ENCODE measurements at regions not wholly inside any gene's neighbourhood (a gene's known extent, or its start where the extent isn't known, plus 50 kb on each side); places are given as distances from the start of the nearest gene placed in this dataset.

GRCh38 chr18:46335534-46336101, 231.4 kb downstream of the HAUS1 start:
- peaks cover 36% of the 10 kb centered on the region for H3K27me3 ChIP-seq (ENCODE audit: insufficient read depth, low read length)
- no peak overlapping the region for H2BK120ac ChIP-seq (ENCODE audit: insufficient read depth, low read length, poor library complexity)
- H2AK5ac ChIP-seq (ENCODE audit: low read length): no peak overlapping the region
- WGBS (ENCODE audit: extremely low coverage, insufficient coverage, insufficient read length): no CpG with 5 or more reads among the region's 15 CpGs
- H3K18ac ChIP-seq (ENCODE audit: low read length): no peak overlapping the region
- H4K8ac ChIP-seq (ENCODE audit: low read depth, low read length): no peak overlapping the region
- H3K9me3 ChIP-seq (ENCODE audit: insufficient read depth, low read depth, low read length): peaks cover 5% of the 10 kb centered on the region
- no peak overlapping the region for H3K23ac ChIP-seq (ENCODE audit: low read length)
- H3K4me1 ChIP-seq (ENCODE audit: control insufficient read depth in 1 of 2, insufficient read depth in 2 of 2, low read length in 2 of 2): peaks cover 5 to 14% of the 10 kb centered on the region in 2 experiments
- H3K4me3 ChIP-seq (ENCODE audit: low read depth, low read length): no peak overlapping the region
- no peaks in the 10 kb centered on the region for H3K36me3 ChIP-seq (ENCODE audit: control insufficient read depth in 1 of 2, insufficient read depth in 2 of 2, low read length in 2 of 2)
- no peak for DNase-seq
- H3K4me2 ChIP-seq (ENCODE audit: low read length): peak overlapping the region; percentile 14
- no peak overlapping the region for H2AFZ ChIP-seq (ENCODE audit: insufficient read depth, low read length, poor library complexity)
- no peak overlapping the region for H3K14ac ChIP-seq (ENCODE audit: low read length)
- H3K4ac ChIP-seq (ENCODE audit: low read depth, low read length): no peak overlapping the region
- no peak overlapping the region for H4K12ac ChIP-seq (ENCODE audit: low read depth, low read length)
- no peaks in the 10 kb centered on the region for H3K79me2 ChIP-seq (ENCODE audit: control insufficient read depth, insufficient read depth, low read length, poor library complexity)
- no peak overlapping the region for H2BK12ac ChIP-seq (ENCODE audit: low read length)
- H3K79me1 ChIP-seq (ENCODE audit: low read length): no peaks in the 10 kb centered on the region
- no peak overlapping the region for H2BK5ac ChIP-seq (ENCODE audit: low read depth, low read length, poor library complexity)
- H3K9ac ChIP-seq (ENCODE audit: low read length): no peak overlapping the region
- H4K91ac ChIP-seq (ENCODE audit: low read depth, low read length): no peak overlapping the region
- no peak overlapping the region for H3K27ac ChIP-seq (ENCODE audit: low read depth, low read length)

GRCh38 chr18:46336278-46337111, 232.3 kb downstream of the HAUS1 start:
- no peak for DNase-seq
- Histone ChIP-seq H3K4me1 (ENCODE audit: control insufficient read depth in 1 of 2, insufficient read depth in 2 of 2, low read length in 2 of 2) (peaks cover 5 to 14% of the 10 kb centered on the region in 2 experiments), H3K79me2 (ENCODE audit: control insufficient read depth, insufficient read depth, low read length, poor library complexity) (no peaks in the 10 kb centered on the region), H3K14ac (ENCODE audit: low read length) (no peak overlapping the region), H2AFZ (ENCODE audit: insufficient read depth, low read length, poor library complexity) (no peak overlapping the region), H2BK120ac (ENCODE audit: insufficient read depth, low read length, poor library complexity) (no peak overlapping the region), H3K18ac (ENCODE audit: low read length) (no peak overlapping the region), H2BK5ac (ENCODE audit: low read depth, low read length, poor library complexity) (no peak overlapping the region), H4K12ac (ENCODE audit: low read depth, low read length) (no peak overlapping the region), H3K4ac (ENCODE audit: low read depth, low read length) (no peak overlapping the region), H4K91ac (ENCODE audit: low read depth, low read length) (no peak overlapping the region), H3K27me3 (ENCODE audit: insufficient read depth, low read length) (peaks cover 36% of the 10 kb centered on the region), H3K23ac (ENCODE audit: low read length) (no peak overlapping the region), H3K4me2 (ENCODE audit: low read length) (no peak overlapping the region), H2BK12ac (ENCODE audit: low read length) (no peak overlapping the region), H3K79me1 (ENCODE audit: low read length) (no peaks in the 10 kb centered on the region), H4K8ac (ENCODE audit: low read depth, low read length) (no peak overlapping the region), H3K36me3 (ENCODE audit: control insufficient read depth in 1 of 2, insufficient read depth in 2 of 2, low read length in 2 of 2) (no peaks in the 10 kb centered on the region), H2AK5ac (ENCODE audit: low read length) (no peak overlapping the region), H3K9me3 (ENCODE audit: insufficient read depth, low read depth, low read length) (peaks cover 5% of the 10 kb centered on the region), H3K4me3 (ENCODE audit: low read depth, low read length) (no peak overlapping the region), H3K27ac (ENCODE audit: low read depth, low read length) (no peak overlapping the region), H3K9ac (ENCODE audit: low read length) (no peak overlapping the region)
- WGBS (ENCODE audit: extremely low coverage, insufficient coverage, insufficient read length): no CpG with 5 or more reads among the region's 8 CpGs

GRCh38 chr18:46337271-46337670, 233.1 kb downstream of the HAUS1 start:
- H3K23ac ChIP-seq (ENCODE audit: low read length): no peak overlapping the region
- H4K91ac ChIP-seq (ENCODE audit: low read depth, low read length): no peak overlapping the region
- no peak overlapping the region for H3K4me3 ChIP-seq (ENCODE audit: low read depth, low read length)
- H2BK120ac ChIP-seq (ENCODE audit: insufficient read depth, low read length, poor library complexity): no peak overlapping the region
- H4K12ac ChIP-seq (ENCODE audit: low read depth, low read length): no peak overlapping the region
- no peak overlapping the region for H3K18ac ChIP-seq (ENCODE audit: low read length)
- no peak overlapping the region for H3K14ac ChIP-seq (ENCODE audit: low read length)
- H3K9me3 ChIP-seq (ENCODE audit: insufficient read depth, low read depth, low read length): peaks cover 5% of the 10 kb centered on the region
- H3K36me3 ChIP-seq (ENCODE audit: control insufficient read depth in 1 of 2, insufficient read depth in 2 of 2, low read length in 2 of 2): no peaks in the 10 kb centered on the region
- H3K79me1 ChIP-seq (ENCODE audit: low read length): no peaks in the 10 kb centered on the region
- H2BK5ac ChIP-seq (ENCODE audit: low read depth, low read length, poor library complexity): no peak overlapping the region
- no peaks in the 10 kb centered on the region for H3K79me2 ChIP-seq (ENCODE audit: control insufficient read depth, insufficient read depth, low read length, poor library complexity)
- no peak overlapping the region for H3K27ac ChIP-seq (ENCODE audit: low read depth, low read length)
- no peak overlapping the region for H4K8ac ChIP-seq (ENCODE audit: low read depth, low read length)
- DNase-seq: no peak
- peaks cover 5 to 14% of the 10 kb centered on the region in 2 experiments for H3K4me1 ChIP-seq (ENCODE audit: control insufficient read depth in 1 of 2, insufficient read depth in 2 of 2, low read length in 2 of 2)
- no peak overlapping the region for H3K9ac ChIP-seq (ENCODE audit: low read length)
- peaks cover 33% of the 10 kb centered on the region for H3K27me3 ChIP-seq (ENCODE audit: insufficient read depth, low read length)
- no CpG with 5 or more reads among the region's 10 CpGs for WGBS (ENCODE audit: extremely low coverage, insufficient coverage, insufficient read length)
- H3K4me2 ChIP-seq (ENCODE audit: low read length): no peak overlapping the region
- no peak overlapping the region for H3K4ac ChIP-seq (ENCODE audit: low read depth, low read length)
- H2AK5ac ChIP-seq (ENCODE audit: low read length): no peak overlapping the region
- no peak overlapping the region for H2AFZ ChIP-seq (ENCODE audit: insufficient read depth, low read length, poor library complexity)
- H2BK12ac ChIP-seq (ENCODE audit: low read length): no peak overlapping the region

GRCh38 chr18:46338205-46338604, 234.0 kb downstream of the HAUS1 start:
- Histone ChIP-seq H3K9ac (ENCODE audit: low read length) (no peak overlapping the region), H4K12ac (ENCODE audit: low read depth, low read length) (no peak overlapping the region), H2BK12ac (ENCODE audit: low read length) (no peak overlapping the region), H3K27me3 (ENCODE audit: insufficient read depth, low read length) (peaks cover 24% of the 10 kb centered on the region), H2BK120ac (ENCODE audit: insufficient read depth, low read length, poor library complexity) (no peak overlapping the region), H3K4me3 (ENCODE audit: low read depth, low read length) (no peak overlapping the region), H4K91ac (ENCODE audit: low read depth, low read length) (no peak overlapping the region), H3K79me2 (ENCODE audit: control insufficient read depth, insufficient read depth, low read length, poor library complexity) (no peaks in the 10 kb centered on the region), H3K9me3 (ENCODE audit: insufficient read depth, low read depth, low read length) (peaks cover 2% of the 10 kb centered on the region), H2AK5ac (ENCODE audit: low read length) (no peak overlapping the region), H3K18ac (ENCODE audit: low read length) (no peak overlapping the region), H3K79me1 (ENCODE audit: low read length) (no peaks in the 10 kb centered on the region), H2AFZ (ENCODE audit: insufficient read depth, low read length, poor library complexity) (no peak overlapping the region), H3K4me2 (ENCODE audit: low read length) (no peak overlapping the region), H3K14ac (ENCODE audit: low read length) (no peak overlapping the region), H4K8ac (ENCODE audit: low read depth, low read length) (no peak overlapping the region), H3K36me3 (ENCODE audit: control insufficient read depth in 1 of 2, insufficient read depth in 2 of 2, low read length in 2 of 2) (no peaks in the 10 kb centered on the region), H3K4ac (ENCODE audit: low read depth, low read length) (no peak overlapping the region), H2BK5ac (ENCODE audit: low read depth, low read length, poor library complexity) (no peak overlapping the region), H3K23ac (ENCODE audit: low read length) (no peak overlapping the region), H3K4me1 (ENCODE audit: control insufficient read depth in 1 of 2, insufficient read depth in 2 of 2, low read length in 2 of 2) (peaks cover 5 to 14% of the 10 kb centered on the region in 2 experiments), H3K27ac (ENCODE audit: low read depth, low read length) (no peak overlapping the region)
- no peak for DNase-seq
- WGBS (ENCODE audit: extremely low coverage, insufficient coverage, insufficient read length): no CpG with 5 or more reads among the region's 2 CpGs
